NCI-H1694 (cell line): ENCODE measurements at regions not wholly inside any gene's neighbourhood (a gene's known extent, or its start where the extent isn't known, plus 50 kb on each side); places are given as distances from the start of the nearest gene placed in this dataset.
A peak's percentile ranks its signal among the peaks of the same experiment; 100 is the strongest.

Experiments
- DNase-seq: peaks from one replicate; lab custom pipeline; 2025; lab: John Stamatoyannopoulos, UW

DNA sequence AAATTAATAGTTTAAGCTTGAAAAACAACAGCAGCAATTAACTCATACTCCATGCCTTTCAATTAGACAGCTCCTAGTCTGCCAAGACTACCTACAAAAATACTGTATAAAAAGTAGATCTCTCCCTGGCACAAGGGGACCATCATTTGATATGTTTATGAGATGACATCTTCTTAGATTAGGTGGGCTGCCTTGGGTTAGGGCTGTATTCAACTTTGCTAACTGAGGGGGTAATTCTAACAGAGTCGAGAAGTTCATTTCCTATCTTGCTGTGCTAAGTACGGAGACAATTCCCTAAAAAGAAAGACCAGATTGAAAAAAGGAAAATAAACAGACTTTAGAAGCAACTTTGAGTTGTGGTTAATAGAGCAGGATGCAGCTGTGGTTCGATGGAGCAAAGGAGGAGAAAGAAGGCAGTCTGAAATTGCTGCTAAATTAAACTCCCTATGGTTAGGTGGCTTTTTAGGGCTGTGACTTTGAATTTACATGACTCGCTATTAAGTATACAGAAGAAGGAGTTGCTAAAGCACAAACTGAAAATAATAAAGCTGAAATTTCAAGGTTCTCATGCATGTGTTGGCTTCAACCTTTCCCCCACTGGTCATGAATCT lies 75.4 kb downstream of the CDC7 start:
- no peak for DNase-seq

DNA sequence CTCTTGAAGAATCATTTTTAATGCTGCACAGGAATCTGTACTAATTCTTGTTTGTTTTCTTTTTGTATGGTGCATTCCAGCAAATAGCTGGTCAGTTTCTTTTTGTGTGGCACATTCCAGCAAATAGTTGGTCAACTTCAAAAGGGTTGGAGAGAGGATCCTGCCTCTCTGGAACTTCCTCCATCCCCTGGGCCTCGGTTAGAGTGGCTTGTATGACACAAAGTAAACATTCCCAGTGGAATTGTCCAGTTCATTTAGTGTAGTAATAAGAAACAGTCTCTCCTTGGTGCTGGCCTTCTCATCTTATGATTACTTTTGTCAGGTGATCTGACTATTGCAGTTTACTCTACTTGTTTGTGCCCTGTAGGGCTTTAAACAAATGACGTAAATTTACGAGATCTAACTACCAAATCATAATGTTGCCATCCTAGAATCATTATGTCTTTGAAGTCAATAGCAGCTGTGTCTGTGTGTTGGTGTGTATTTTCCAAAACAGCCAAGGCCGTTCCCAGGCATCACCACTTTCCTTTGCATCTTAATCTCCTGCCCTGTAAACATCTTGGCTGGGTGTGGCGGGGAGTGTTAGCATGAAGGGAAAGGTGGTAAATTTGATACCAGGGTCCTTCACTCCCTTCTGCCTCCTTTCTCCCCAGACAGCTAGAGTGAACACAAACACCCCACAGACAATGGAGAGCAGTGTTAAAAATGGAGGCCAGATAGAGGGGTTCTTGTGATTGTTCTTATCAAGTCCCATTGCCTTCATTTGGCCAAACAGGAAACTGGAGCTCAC lies 77.9 kb downstream of the CDC7 start:
- DNase-seq, result no peak

DNA sequence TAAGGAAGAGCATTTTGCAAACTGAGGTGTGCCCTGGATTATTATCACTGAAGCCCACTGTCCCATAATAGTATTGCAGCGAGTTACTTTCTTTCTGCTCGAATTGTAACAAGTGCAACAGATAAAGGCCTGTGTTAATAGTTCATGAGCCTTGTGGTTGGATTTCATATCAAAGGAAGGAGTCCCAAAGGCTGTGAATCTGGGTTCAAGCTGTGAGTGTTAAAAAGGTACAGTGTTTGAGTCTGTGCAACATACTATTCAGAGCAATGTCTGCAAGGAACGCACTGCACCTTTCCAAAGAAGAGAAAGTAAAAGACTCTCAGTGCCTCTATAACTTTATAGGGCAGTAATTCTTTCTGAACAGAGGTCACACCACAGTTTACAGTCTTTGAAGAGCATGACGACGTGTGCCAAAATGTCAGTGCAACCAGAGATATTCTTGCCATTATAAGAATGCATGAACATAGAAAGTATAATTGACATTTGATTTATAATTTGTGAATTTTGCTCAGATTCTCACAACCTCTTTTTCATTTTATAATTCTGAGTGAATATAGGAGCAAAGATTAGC lies 79.1 kb downstream of the CDC7 start:
- DNase-seq, result no peak

GRCh38 chr1:91582431-91582921 lies 81.8 kb downstream of the CDC7 start:
- no peak for DNase-seq

DNA sequence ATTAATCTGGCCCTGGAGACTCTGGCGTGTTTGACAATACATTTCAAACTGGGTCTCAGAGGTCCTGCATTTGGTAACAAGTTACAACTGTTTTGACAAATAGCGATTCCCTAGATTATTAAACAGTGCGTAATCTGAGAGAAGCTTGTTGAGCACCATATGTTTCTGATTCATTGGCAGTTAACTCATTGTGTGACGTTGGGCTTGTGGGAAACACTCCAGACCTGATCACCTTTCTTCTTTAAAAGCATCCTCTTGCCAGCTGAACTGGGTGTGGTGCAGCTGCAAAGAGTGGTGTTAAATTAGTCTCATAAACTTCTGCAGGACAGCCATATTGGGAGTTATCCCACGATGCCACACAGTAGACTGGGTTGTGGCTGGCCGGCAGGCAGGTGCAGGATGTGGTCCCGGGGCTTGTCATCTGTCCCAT lies 82.7 kb downstream of the CDC7 start:
- peak; percentile 66 for DNase-seq

GRCh38 chr1:91584309-91584708 lies 83.7 kb downstream of the CDC7 start:
- DNase-seq, result no peak

- DNase-seq, result no peak
Measured at GRCh38 chr1:91584878-91585277, 84.2 kb downstream of the CDC7 start.

GRCh38 chr1:91585502-91585901 lies 84.9 kb downstream of the CDC7 start:
- no peak for DNase-seq

- DNase-seq, result no peak
Measured at GRCh38 chr1:91585982-91586381, 85.3 kb downstream of the CDC7 start.

DNA sequence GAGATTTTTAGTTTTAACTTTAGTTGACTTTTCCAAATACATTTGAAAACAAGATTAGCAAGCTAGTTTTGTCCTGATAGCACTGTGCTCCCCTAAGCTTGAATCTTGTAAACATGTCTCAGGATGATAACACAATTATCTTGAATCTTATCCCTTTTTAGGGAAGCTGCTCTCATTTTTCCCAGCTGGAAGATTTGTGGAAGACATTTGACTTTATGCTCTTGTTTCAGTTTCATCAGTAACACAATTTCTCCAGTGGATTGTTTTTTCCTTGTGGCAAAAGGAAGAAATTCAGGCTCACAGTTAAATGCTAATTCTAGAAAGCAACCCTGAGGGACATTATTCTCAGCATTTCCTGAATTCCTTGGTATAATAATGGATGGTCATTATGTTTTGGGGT lies 88.8 kb downstream of the CDC7 start:
- DNase-seq, result no peak

DNA sequence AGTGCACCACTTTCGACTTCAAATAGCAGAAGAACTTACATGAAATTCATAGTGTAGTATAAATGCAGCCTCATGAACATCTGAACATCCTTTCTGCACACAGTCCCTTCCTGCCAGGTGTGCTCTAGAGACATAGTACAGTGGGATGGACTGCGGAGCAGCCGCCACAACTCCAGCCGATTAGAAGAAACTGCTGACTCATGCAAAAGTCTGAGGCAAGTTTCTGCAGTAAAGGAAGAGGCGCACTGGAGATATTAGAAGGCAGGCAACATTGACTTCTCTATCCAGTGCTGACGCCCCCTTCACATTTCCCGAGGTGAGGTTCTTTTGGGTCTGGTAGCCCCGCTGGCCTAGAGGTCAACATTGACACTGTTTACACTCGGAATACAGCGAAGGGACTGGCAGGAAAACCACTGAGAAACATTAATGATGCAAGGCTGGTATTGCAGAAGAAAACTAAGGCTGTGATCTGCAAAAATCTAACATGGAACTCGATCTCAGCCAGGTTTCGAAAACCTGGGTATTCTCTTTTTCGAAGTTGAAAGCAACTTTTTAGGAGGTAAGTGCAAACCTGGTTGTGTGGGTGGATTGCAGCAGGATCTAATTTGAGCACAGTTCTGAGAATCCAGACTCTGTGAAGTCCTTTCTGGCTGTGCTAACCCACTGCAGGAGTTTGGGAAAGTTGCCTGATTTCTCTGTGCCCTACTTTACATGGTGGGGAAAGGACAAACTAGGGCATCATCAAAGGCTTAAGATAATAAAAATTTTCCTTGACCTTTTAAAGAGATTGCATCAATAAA lies 90.7 kb downstream of the CDC7 start:
- no peak for DNase-seq

DNA sequence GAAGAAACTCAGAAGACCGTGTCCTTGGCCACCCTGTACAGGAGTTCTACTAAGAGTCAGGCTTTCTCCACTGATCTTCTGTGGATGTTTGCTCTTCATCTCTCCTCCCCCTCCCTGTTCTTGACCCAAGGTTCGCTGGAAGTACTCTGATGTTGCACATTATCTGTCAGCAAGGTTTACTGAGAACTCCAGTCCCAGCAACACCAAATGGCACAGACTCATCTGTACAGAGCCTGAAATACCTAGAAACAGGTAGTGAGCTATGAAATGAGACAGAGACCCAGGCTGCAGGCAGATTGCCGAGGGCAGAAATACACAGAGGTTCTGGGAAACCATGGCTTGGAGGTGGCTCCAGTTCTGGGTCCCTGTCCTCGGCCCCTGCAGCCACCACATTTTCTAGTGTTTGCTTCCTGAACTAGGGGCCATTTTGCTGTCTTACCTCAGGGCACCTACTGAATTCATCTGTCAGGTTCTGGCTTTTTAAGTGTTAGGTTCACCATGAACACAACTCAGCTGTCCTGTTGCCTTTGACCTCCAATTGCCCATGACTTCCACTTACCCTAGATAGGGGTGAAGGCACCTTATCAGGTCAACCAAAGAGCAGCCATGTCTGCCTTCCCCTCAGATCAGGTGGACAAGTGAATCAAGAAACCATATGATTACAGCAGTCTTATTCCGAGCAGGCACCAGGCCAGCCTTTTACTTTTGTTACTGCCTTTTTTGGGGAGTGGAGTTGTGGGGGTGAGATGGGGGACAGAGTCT lies 92.2 kb downstream of the CDC7 start:
- DNase-seq, result no peak

DNA sequence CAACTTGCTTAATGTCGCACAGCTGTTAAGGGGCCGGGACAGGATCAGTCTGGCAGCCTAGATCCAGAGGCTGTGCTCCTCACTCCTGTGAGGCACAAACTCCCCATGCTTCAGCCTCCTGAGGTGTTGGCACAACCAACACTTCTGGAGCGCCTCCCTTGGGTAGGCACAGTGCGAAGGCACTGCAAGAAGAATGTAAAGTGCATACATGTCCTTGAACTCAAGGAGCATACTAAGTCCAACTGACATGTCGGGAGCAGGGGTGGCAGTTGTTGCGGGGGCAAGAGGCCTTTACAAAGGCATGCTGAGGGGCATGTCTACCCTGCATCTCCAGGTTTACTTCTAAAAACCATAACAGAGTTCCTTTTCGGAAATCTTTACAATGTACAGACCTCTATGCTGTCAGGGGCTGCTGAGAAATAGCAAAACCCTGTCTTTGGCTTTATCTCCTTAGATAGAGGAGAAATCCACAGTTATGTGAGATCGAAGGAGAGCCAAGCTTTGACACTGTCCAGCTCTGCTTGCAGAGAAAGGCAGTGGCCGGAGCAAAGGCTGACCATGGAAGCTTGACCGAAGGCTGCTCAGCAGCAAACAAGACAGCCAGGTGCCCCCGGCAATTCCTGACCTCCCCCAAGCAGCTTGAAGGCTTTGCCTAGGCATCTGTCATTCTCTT lies 93.9 kb downstream of the CDC7 start:
- DNase-seq, result no peak

DNA sequence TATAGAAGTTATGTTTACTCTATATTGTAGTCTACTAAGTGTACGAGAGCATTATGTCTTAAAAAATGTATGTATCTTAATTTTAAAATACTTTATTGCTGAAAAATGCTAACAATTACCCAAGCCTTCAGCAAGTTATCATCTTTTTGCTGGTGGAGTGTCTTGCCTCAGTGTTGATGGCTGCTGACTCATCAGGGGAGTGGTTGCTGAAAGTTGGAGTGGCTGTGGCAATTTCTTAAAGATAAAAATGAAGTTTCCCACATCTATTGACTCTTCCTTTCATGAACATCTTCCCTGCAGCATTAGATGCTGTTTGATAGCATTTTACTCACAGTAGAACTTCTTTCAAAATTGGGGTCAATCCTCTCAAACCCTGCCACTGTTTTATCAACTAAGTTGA lies 95.8 kb downstream of the CDC7 start:
- no peak for DNase-seq

- DNase-seq, result no peak
Measured at GRCh38 chr1:91597215-91597614, 96.6 kb downstream of the CDC7 start.

DNA sequence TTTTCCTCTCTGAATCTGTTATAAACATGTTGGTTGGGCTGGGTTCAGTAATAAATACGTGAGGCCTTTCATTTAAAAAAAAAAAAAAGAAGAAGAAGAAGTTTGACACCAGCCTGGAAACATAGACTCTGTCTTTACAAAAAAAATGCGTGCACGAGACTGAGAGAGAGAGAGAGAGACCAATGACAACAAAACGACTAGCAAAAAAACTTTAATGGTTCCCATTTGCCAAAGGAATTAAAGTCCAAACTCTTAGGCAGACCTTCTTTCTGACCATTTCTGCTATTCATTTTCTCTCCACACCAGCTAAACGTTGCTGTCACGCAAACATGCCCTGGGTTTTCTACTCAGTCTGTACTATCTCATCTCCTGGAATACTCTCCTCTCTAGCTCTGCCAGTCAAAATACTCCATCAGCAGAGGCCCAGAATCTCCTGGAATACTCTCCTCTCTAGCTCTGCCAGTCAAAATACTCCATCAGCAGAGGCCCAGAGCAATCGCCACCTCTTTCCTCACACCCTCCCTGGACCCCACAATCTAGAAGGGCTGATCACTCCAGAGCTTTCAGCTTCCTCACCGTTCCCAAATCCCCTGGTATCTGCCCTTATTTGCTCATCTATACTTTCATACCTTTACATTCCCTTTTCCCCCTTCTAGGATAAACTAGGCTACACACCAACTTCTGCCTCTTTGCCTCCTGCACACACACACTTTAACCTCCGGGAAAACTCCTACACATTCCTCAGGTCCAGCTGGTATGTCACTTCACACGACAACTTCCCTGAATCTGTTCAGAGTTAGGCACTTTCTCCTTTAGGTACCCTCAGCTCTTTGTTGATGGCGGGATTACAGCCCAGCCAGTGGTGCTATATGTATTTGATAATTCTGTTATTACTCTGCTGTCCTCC lies 100.0 kb downstream of the CDC7 start:
- DNase-seq, result no peak

DNA sequence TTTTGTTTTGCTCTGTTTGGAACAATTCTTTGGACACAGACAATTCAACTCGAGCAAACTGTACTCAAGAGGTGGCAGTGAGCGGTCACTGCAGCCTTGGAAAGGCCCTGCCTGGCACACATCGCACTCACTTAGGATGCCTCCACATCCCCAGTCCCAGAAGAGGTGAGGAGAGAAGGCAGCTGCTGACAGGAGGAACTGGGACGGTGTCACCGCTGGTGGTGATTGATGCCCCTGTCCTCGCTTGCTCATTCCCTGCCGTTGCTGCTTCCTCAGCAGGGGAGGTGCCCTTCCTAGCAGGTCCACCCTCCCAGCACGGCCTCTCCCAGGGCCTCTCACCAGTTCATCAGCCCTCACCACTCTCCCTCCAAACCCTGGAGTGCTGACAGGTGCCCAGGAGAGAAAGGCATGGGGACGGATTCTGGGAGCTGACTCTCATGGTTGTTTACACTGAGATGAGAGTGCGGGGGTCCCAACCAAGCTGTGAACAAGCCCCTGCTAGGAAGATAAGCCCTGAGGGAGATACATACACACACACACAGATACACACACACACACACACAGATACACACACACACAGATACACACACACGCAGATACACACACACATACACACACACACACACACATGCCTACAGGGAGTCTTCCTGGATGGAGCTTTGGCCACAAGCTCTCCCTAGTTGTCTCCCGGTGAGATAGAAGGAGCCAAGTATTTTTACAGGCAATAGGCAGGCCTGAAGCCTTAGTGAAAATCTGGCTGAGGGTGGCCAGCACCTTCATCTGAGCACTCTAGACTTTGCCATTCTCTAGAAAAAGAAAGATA lies 101.1 kb downstream of the CDC7 start:
- DNase-seq, result no peak

DNA sequence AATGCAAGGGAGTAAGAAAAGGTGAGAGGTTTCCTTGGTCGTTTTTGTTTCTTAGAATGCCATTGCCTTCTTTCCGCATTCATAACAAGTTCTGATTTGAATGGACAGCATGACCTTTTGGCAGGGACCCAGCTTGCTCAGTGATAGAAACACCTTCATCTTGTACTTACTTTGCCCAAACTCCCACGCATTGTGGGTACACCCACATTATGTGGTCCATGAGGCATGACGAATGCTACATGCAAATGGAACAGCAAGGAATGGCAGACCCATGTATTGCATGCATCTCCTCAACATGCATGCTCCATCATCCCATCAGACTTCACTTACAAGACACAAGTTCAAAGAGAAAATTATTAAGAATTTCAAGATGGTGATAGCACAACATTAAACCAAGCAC lies 102.8 kb downstream of the CDC7 start:
- DNase-seq, result no peak

- peak; percentile 59 for DNase-seq
Measured at GRCh38 chr1:91604632-91605031, 104.0 kb downstream of the CDC7 start.
